HL-60 (cell line): ENCODE measurements at regions not wholly inside any gene's neighbourhood (a gene's known extent, or its start where the extent isn't known, plus 50 kb on each side); places are given as distances from the start of the nearest gene placed in this dataset.
"Not testable (repeated sequence)": the region's sequence is repeated elsewhere in the genome, so short reads cannot be mapped to it uniquely, and the experiment has no call there.

Experiments used
- DNase-seq, 2 experiments: peaks; one replicate each; pipeline ENCODE4 v3.0.0-alpha.2; 2010 to 2020; ENCODE audit warnings: low read depth in 1 of 2, low spot score in 1 of 2
- H3K27ac ChIP-seq: fragments of 250-450 bp; sonication (Bioruptor Pico); replicated peaks from 2 replicates; pipeline ENCODE4 v1.5.1; 2020; ENCODE audit warnings: mild to moderate bottlenecking, moderate library complexity
- H3K27me3 ChIP-seq: fragments of 250-450 bp; sonication (Bioruptor Pico); 2 replicates; pipeline ENCODE4 v1.5.1; 2021; ENCODE audit warnings: mild to moderate bottlenecking, moderate library complexity; ENCODE audit not compliant: insufficient read depth, poor library complexity, severe bottlenecking
- H3K4me3 ChIP-seq: replicated peaks from 2 replicates; pipeline ENCODE4 v1.5.1; 2011; ENCODE audit warnings: mild to moderate bottlenecking, control low read depth, low read length; ENCODE audit not compliant: insufficient read depth
- CTCF ChIP-seq: IDR thresholded peaks from one replicate; pipeline ENCODE4 v1.5.1; 2011; ENCODE audit warnings: low read length, control low read depth, inconsistent platforms; ENCODE audit not compliant: insufficient read depth
- REST ChIP-seq: IDR thresholded peaks from 2 replicates; pipeline ENCODE4 v1.6.1; 2012; ENCODE audit warnings: low read depth; ENCODE audit not compliant: insufficient replicate concordance
- SPI1 ChIP-seq: IDR thresholded peaks from 2 replicates; pipeline ENCODE4 v1.6.1; 2012; ENCODE audit warnings: low read depth, mild to moderate bottlenecking, borderline replicate concordance

GRCh38 chr20:30891400-30891799 lies 366.1 kb upstream of the DEFB115 start:
- H3K27me3 ChIP-seq, DNase-seq, H3K27ac ChIP-seq, H3K4me3 ChIP-seq: not testable (repeated sequence)

GRCh38 chr20:30892541-30893345 lies 364.7 kb upstream of the DEFB115 start:
- no peak overlapping the region for H3K27ac ChIP-seq
- no peak overlapping the region for H3K4me3 ChIP-seq
- DNase-seq, result no peak
- no peak for TF ChIP-seq REST
- TF ChIP-seq CTCF, result no peak
- no peak for TF ChIP-seq SPI1
- H3K27me3 ChIP-seq, result no peaks in the 10 kb centered on the region

GRCh38 chr20:30893346-30894314 lies 363.8 kb upstream of the DEFB115 start:
- not testable (repeated sequence) for H3K27me3 ChIP-seq, H3K4me3 ChIP-seq, H3K27ac ChIP-seq, DNase-seq

GRCh38 chr20:30894707-30895353 lies 362.6 kb upstream of the DEFB115 start:
- H3K27me3 ChIP-seq, H3K4me3 ChIP-seq, H3K27ac ChIP-seq, DNase-seq: not testable (repeated sequence)

- H3K27ac ChIP-seq, H3K4me3 ChIP-seq, DNase-seq, H3K27me3 ChIP-seq: not testable (repeated sequence)
Observed at GRCh38 chr20:30895354-30895711, 362.1 kb upstream of the DEFB115 start.

- DNase-seq, H3K27me3 ChIP-seq, H3K27ac ChIP-seq, H3K4me3 ChIP-seq: not testable (repeated sequence)
Observed at GRCh38 chr20:30899370-30900079, 357.9 kb upstream of the DEFB115 start.

GRCh38 chr20:30900080-30900719 lies 357.3 kb upstream of the DEFB115 start:
- H3K27ac ChIP-seq, H3K4me3 ChIP-seq, H3K27me3 ChIP-seq, DNase-seq: not testable (repeated sequence)

GRCh38 chr20:30905231-30905630 lies 352.2 kb upstream of the DEFB115 start:
- H3K27ac ChIP-seq, H3K4me3 ChIP-seq, H3K27me3 ChIP-seq, DNase-seq: not testable (repeated sequence)
